WTC11 (cell line): ENCODE measurements at regions not wholly inside any gene's neighbourhood (a gene's known extent, or its start where the extent isn't known, plus 50 kb on each side); places are given as distances from the start of the nearest gene placed in this dataset.

Experiments
- ATAC-seq: fragments of 200-7000 bp; cut with Tn5 transposase; 2 replicates; pipeline ENCODE4 v1.10.0; 2021; ENCODE audit warnings: mild to moderate bottlenecking, moderate library complexity
- CTCF ChIA-PET: fragments of 300-600 bp; sonication (Branson Sonifier 250); formaldehyde crosslinking; loops from one replicate; lab custom pipeline; 2021; ENCODE audit warnings: antibody characterized with exemption; lab: Charles Lee
- POLR2A ChIA-PET: fragments of 350-600 bp; sonication (Branson Sonifier 250); formaldehyde crosslinking; loops from one replicate; lab custom pipeline; 2021; ENCODE audit warnings: antibody characterized with exemption; lab: Charles Lee
- DNase-seq: peaks from one replicate; pipeline ENCODE4 v3.0.0; 2021; ENCODE audit warnings: low spot score
- H3K27ac Mint-ChIP-seq: 2 replicates; pipeline ENCODE4 v1.8.0; 2021; ENCODE audit warnings: mixed read lengths
- H3K27me3 Mint-ChIP-seq: 2 replicates; pipeline ENCODE4 v1.8.0; 2021; ENCODE audit warnings: low read depth, mild to moderate bottlenecking, moderate library complexity, mixed read lengths
- H3K36me3 Mint-ChIP-seq: 2 replicates; pipeline ENCODE4 v1.8.0; 2021; ENCODE audit warnings: mixed read lengths
- H3K4me1 Mint-ChIP-seq: 2 replicates; pipeline ENCODE4 v1.8.0; 2022; ENCODE audit warnings: mixed read lengths
- H3K4me3 Mint-ChIP-seq: 2 replicates; pipeline ENCODE4 v1.8.0; 2021; ENCODE audit warnings: mild to moderate bottlenecking, moderate library complexity, mixed read lengths
- H3K9me3 Mint-ChIP-seq: 2 replicates; pipeline ENCODE4 v1.8.0; 2021; ENCODE audit warnings: mixed read lengths
- AR ChIP-seq: fragments of 250-450 bp; sonication (Bioruptor Pico); IDR thresholded peaks from 2 replicates; pipeline ENCODE4 v1.9.0; 2021; ENCODE audit warnings: mild to moderate bottlenecking
- ATF6 ChIP-seq: sonication (generic); formaldehyde crosslinking; IDR thresholded peaks from 2 replicates; pipeline ENCODE4 v1.8.1; 2023; ENCODE audit warnings: mild to moderate bottlenecking, missing genetic modification reagents
- CREB1 ChIP-seq: sonication (generic); formaldehyde crosslinking; IDR thresholded peaks from 2 replicates; pipeline ENCODE4 v1.8.0; 2023; ENCODE audit warnings: mild to moderate bottlenecking, missing genetic modification reagents
- E2F1 ChIP-seq: sonication (generic); formaldehyde crosslinking; IDR thresholded peaks from 2 replicates; pipeline ENCODE4 v1.8.0; 2022; ENCODE audit warnings: mild to moderate bottlenecking, missing genetic modification reagents
- E2F5 ChIP-seq: sonication (generic); formaldehyde crosslinking; IDR thresholded peaks from 2 replicates; pipeline ENCODE4 v1.8.1; 2022; ENCODE audit warnings: mild to moderate bottlenecking, moderate library complexity, missing genetic modification reagents
- ESRRA ChIP-seq: sonication (generic); formaldehyde crosslinking; IDR thresholded peaks from 2 replicates; pipeline ENCODE4 v1.8.1; 2022; ENCODE audit warnings: mild to moderate bottlenecking, missing genetic modification reagents, borderline replicate concordance
- JUN ChIP-seq: sonication (generic); formaldehyde crosslinking; IDR thresholded peaks from 2 replicates; pipeline ENCODE4 v1.8.0; 2023; ENCODE audit warnings: mild to moderate bottlenecking, missing genetic modification reagents
- MLX ChIP-seq: sonication (generic); formaldehyde crosslinking; IDR thresholded peaks from 2 replicates; pipeline ENCODE4 v1.8.1; 2023; ENCODE audit warnings: mild to moderate bottlenecking, missing genetic modification reagents, moderate library complexity
- PRDM15 ChIP-seq: sonication (generic); formaldehyde crosslinking; IDR thresholded peaks from 2 replicates; pipeline ENCODE4 v1.8.0; 2022; ENCODE audit warnings: missing genetic modification reagents
- ZNF121 ChIP-seq: sonication (generic); formaldehyde crosslinking; IDR thresholded peaks from 2 replicates; pipeline ENCODE4 v1.8.0; 2023; ENCODE audit warnings: missing genetic modification reagents
- ZNF219 ChIP-seq: sonication (generic); formaldehyde crosslinking; IDR thresholded peaks from 2 replicates; pipeline ENCODE4 v1.8.0; 2023; ENCODE audit warnings: missing genetic modification reagents, mild to moderate bottlenecking, borderline replicate concordance
- ZNF396 ChIP-seq: fragments of 250-450 bp; sonication (Bioruptor Pico); IDR thresholded peaks from 2 replicates; pipeline ENCODE4 v1.8.0; 2021; ENCODE audit warnings: mild to moderate bottlenecking, moderate library complexity, borderline replicate concordance
- ZNF423 ChIP-seq: fragments of 250-450 bp; sonication (Bioruptor Pico); IDR thresholded peaks from 2 replicates; pipeline ENCODE4 v2.1.2; 2022; ENCODE audit warnings: mild to moderate bottlenecking, moderate library complexity
- ZNF532 ChIP-seq: fragments of 250-450 bp; sonication (Bioruptor Pico); IDR thresholded peaks from 2 replicates; pipeline ENCODE4 v1.9.0; 2021; ENCODE audit warnings: mild to moderate bottlenecking, borderline replicate concordance
- ZNF671 ChIP-seq: fragments of 250-450 bp; sonication (Bioruptor Pico); IDR thresholded peaks from 2 replicates; pipeline ENCODE4 v1.8.0; 2021; ENCODE audit warnings: mild to moderate bottlenecking
- ZSCAN18 ChIP-seq: fragments of 250-450 bp; sonication (Bioruptor Pico); IDR thresholded peaks from 2 replicates; pipeline ENCODE4 v2.1.2; 2022; ENCODE audit warnings: mild to moderate bottlenecking, moderate library complexity

GRCh38 chr22:47632701-47633100, 870.3 kb downstream of the TBC1D22A start:
- Mint-ChIP-seq H3K9me3 (peaks cover 14% of the 10 kb centered on the region), H3K27me3 (no peaks in the 10 kb centered on the region)

More at GRCh38 chr22:47632701-47633100, 870.3 kb downstream of the TBC1D22A start:
- H3K4me3 Mint-ChIP-seq, result no peak overlapping the region
- DNase-seq, result no peak
- no peaks in the 10 kb centered on the region for H3K4me1 Mint-ChIP-seq
- peaks cover 8% of the 10 kb centered on the region for H3K36me3 Mint-ChIP-seq
- no peak overlapping the region for H3K27ac Mint-ChIP-seq
- ChIA-PET CTCF (interaction anchor here (1.5 kb wide), 1 partner anchor 163 kb away, joined by 5 read pairs; no protein-coding TSS in a partner anchor), POLR2A (interaction anchor here (0.7 kb wide), 1 partner anchor 573 kb away, joined by 4 read pairs; no protein-coding TSS in a partner anchor)
- ATAC-seq, result no peak
- no peak for TF ChIP-seq ESRRA (CRISPR knock-in tag)
- no peak for TF ChIP-seq ZNF121 (CRISPR knock-in tag)
- no peak for TF ChIP-seq AR (CRISPR knock-in tag)
- no peak for TF ChIP-seq ZNF219
- TF ChIP-seq E2F1 (CRISPR knock-in tag), result no peak
- TF ChIP-seq MLX (CRISPR knock-in tag), result no peak
- no peak for TF ChIP-seq ATF6 (CRISPR knock-in tag)
- TF ChIP-seq ZNF671 (CRISPR knock-in tag), result no peak
- TF ChIP-seq JUN, result no peak
- TF ChIP-seq ZSCAN18 (CRISPR knock-in tag), result no peak
- no peak for TF ChIP-seq ZNF532 (CRISPR knock-in tag)
- TF ChIP-seq E2F5 (CRISPR knock-in tag), result no peak
- no peak for TF ChIP-seq ZNF423 (CRISPR knock-in tag)
- no peak for TF ChIP-seq PRDM15 (CRISPR knock-in tag)
- TF ChIP-seq CREB1 (CRISPR knock-in tag), result no peak
- no peak for TF ChIP-seq ZNF396 (CRISPR knock-in tag)
